G401 (cell line): ENCODE measurements at regions not wholly inside any gene's neighbourhood (a gene's known extent, or its start where the extent isn't known, plus 50 kb on each side); places are given as distances from the start of the nearest gene placed in this dataset.
"Not testable (repeated sequence)": the region's sequence is repeated elsewhere in the genome, so short reads cannot be mapped to it uniquely, and the experiment has no call there.

Experiments used
- DNase-seq: peaks from one replicate; pipeline ENCODE4 v3.0.0-alpha.2; 2015; ENCODE audit warnings: low spot score
- in situ Hi-C: cut with HindIII; loops from 2 replicates; pipeline ENCODE4 v1.10.0; 2016; ENCODE audit warnings: low sequenced_read_pairs, mixed read lengths

DNA sequence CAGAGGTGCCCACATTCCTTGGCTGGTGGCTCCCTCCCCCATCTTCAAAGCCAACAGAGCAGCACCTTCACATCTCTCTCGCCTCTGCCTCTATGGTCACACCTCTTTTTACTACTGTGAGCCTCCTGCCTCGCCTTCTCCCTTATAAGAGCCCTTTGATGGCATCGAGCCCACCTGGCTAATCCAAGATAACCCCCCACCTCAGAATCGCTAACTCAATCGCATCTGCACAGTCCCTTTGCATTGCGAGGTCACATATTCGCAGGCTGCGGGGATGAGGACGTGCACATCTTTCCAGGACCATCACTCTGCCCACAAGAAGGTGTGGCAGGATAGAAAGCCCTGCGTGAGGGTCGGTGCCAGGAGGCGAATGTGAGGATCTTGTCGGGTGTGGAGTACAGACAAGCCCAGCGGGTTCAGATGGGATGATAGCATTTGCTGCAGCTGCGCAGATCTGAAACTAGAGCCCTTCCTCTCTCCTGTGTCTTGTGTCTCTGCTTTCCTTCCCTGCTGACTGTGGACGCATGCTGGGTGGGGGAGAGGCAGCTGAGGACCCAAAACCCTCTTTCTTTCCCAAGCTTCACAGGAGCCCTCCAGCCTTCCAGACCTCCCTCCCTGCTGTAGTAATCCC is 148.3 kb upstream of the HDAC4 start:
- DNase-seq, result no peak
- in situ Hi-C loops, result loop anchor here (10.0 kb wide), 1 partner anchor 66 kb away; no protein-coding TSS in a partner anchor

DNA sequence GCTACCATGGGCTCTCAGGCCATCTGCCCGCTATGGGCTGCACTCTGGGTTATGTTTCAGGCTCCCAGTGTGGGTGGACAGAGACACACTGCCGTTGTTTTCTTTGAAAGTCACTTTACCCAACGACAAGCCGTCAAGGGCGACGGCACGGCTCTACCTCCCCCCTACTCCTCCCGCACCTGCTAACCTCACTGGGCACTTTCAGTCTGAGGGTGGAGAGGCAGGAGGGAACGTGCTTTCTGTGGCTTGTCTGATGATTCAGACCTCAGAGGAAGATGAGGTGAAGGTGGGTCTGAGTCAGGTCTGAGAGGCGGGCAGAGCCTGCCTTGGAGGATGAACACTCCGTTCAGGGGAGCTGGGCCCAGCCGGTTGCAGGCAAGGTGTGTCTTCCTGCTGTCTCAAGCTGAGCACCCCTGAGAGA is 147.6 kb upstream of the HDAC4 start:
- DNase-seq, result no peak
- in situ Hi-C loops, result loop anchor here (10.0 kb wide), 1 partner anchor 66 kb away; no protein-coding TSS in a partner anchor

DNA sequence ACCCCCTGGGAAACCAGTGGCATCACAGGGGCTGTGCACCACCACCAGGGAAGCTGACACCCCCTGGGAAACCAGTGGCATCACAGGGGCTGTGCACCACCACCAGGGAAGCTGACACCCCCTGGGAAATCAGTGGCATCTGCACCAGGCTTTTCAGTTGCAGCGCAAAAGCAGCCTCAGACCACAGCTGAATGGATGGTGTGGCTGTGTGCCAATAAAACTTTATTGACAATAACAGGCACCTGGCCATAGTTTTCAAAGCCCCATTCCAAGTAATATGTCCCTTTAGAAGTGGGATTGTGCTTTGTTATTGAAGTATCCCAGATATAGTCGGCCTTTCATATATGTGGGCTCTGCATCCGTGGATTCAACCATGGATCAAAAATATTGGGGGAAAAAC is 146.3 kb upstream of the HDAC4 start:
- in situ Hi-C loops, result loop anchor here (10.0 kb wide), 1 partner anchor 68 kb away; no protein-coding TSS in a partner anchor

DNA sequence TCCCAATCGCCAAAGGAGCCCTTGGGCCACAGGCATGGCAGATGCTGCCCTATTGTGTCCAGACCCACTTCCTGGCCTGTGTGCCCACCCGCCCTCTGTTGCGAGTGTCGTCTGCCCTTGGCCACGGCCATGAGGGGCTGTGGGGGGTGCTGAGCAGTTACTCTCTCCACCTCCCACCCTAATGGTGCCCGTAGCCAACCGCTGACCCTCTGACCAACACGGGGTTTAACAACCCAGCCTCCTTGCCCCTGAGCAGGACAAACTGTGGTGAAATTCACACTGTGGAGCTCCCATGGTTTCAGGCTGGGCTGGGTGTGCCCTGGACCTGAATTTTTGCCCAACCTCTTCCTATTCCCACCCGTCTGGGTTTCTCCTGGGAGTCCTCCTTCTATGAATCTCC is 145.7 kb upstream of the HDAC4 start:
- DNase-seq, result no peak
- in situ Hi-C loops, result loop anchor here (10.0 kb wide), 1 partner anchor 68 kb away; no protein-coding TSS in a partner anchor

More for the DNA sequence above, 146.3 kb upstream of the HDAC4 start:
- not testable (repeated sequence) for DNase-seq

DNA sequence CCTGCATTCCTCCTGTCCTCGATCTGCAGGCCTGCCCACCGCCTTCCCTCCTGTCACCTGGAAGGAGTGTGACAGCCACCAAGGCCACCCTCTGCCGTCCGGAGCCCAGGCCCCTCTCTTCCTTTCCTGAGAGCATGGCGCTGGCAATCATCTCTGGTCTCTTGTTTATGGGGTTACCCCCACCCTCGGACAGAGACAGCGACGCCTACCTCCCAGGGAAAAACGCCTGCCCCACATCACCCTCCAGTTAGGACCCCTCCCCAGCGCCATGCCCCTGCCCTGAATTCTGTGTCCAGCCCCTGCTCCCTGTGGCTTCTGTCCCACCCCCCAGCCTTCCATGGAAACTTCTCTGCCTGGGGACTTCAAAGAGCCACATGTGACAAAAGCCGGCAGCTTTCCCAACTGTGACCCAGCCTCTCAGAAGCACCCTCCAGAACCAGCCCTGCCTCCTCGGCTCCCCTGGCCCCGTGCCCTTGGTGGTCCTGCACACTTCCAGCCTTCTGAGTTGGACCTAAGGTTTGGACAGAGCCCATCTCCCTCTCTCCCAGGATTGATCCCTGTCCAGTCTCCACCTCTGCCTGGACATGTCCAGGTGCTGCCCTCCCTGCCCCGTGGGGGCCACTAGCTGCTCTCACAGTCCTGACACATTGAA is 145.0 kb upstream of the HDAC4 start:
- no peak for DNase-seq
- in situ Hi-C loops, result loop anchor here (10.0 kb wide), 1 partner anchor 69 kb away; no protein-coding TSS in a partner anchor

DNA sequence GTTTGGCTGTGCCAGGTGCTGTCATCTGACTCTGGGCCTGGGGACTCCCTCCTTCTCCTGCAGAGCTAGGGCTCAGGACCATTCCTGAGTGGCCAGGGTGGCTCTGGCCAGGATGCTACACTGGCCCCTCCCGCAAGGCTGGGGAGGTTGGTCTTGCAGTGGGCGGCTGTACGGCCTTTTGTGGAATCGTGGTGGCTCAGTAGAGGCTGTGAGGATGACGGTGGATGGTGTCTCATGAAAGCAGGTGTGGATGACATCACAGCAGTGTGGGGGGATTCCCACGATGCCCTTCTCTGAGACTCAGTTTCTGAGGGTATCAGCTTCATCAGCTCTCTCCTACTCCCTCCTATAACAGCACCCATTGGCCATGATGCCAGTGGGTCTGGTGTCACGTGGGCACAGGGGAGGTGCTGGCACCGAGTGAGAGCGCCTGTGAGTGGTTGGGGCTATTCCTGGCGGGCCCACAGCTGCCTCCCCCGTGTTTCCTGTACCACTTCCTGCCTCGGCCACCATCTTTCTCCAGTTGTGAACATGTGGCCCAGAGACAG is 144.2 kb upstream of the HDAC4 start:
- in situ Hi-C loops, result loop anchor here (10.0 kb wide), 1 partner anchor 70 kb away; no protein-coding TSS in a partner anchor
- no peak for DNase-seq

DNA sequence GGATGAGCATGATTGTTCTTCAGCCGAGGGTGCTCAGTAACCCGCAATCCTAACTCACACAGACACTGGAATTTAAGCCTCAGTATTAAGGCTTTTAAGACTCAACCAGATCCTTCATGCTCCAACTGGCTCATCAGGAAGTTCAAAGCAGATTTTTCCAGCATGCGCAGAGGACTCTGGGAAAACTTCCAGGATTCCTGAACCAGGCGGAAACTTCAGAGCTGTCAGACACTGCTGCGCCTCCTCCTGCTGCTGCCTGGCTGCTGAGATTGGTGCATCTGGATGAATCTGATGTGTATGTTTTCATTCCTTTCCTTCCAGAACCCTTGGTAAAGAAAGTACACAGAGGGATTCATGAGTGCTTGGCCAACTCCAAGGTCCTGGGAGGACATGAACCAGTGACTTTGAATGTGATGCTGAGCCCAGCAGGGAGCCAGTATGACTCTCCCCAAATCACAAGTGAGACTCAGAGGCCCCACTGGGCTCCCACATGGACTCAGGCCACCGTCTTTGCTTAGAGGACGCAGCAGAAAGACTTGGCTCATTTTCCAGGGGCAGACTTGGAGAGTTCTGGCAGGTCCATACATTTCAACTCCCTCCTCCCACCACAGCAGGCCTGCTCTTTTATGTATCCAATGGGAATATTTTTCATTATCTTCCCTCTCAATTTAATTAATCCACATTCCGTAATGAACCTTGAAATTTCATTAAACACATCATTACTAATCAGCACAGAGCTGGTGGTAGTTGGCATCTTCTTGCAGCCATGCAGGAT is 143.5 kb upstream of the HDAC4 start:
- in situ Hi-C loops, result loop anchor here (10.0 kb wide), 1 partner anchor 70 kb away; no protein-coding TSS in a partner anchor
- peak; percentile 3 for DNase-seq

DNA sequence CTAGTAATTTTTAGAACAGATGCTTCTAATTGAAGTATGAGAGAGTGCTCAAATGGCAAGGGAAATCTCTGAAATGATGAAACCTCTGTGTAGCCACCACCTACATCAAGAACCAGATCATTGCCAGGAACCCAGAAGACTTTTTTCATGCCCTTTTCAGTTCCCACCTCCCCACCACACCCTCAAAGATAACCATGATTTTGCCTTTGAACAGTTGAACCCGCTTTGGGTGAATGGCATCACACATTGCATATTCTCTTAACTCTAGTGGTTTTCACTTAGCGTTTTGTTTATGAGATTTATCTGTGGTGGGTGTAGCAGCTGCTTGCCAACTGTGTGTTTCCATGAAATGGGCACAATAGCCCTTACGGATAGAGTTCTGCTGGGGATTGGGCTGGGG is 142.9 kb upstream of the HDAC4 start:
- DNase-seq, result no peak
- in situ Hi-C loops, result loop anchor here (10.0 kb wide), 1 partner anchor 71 kb away; no protein-coding TSS in a partner anchor

DNA sequence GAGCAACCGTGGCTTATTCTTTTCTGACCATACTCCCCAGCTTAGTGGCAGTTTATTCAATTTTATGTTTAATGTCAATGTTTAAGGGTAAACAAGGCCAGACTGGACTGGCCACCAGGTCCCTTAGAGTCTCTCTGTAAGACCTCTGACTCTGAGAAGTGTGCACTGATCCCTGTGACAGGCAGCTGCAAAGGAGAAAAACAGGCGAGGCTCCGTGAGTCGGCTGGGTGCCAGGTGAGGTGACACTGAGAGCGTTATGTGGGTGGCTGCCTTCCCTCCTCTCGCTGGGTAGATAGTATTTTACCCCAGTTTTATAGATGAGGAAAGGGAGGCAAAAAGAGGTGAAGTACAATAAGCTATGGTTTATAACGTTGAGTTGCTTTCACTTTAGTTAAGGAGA is 139.4 kb upstream of the HDAC4 start:
- in situ Hi-C loops, result loop anchor here (10.0 kb wide), 1 partner anchor 75 kb away; no protein-coding TSS in a partner anchor
- DNase-seq, result no peak

DNA sequence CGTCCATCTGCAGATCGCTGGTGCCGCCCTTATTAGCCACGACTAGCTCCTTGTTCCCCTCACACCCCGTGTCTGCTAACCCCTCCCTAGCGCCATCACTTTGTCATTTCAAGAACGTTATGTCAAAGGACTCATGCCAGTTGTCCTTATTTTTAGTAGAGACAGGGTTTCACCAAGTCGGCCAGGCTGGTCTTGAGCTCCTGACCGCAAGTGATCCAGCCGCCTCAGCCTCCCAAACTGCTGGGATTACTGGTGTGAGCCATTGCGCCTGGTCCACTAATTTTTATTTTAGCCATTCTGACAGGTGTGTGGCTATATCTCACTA is 138.9 kb upstream of the HDAC4 start:
- no peak for DNase-seq
- in situ Hi-C loops, result loop anchor here (10.0 kb wide), 1 partner anchor 75 kb away; no protein-coding TSS in a partner anchor

DNA sequence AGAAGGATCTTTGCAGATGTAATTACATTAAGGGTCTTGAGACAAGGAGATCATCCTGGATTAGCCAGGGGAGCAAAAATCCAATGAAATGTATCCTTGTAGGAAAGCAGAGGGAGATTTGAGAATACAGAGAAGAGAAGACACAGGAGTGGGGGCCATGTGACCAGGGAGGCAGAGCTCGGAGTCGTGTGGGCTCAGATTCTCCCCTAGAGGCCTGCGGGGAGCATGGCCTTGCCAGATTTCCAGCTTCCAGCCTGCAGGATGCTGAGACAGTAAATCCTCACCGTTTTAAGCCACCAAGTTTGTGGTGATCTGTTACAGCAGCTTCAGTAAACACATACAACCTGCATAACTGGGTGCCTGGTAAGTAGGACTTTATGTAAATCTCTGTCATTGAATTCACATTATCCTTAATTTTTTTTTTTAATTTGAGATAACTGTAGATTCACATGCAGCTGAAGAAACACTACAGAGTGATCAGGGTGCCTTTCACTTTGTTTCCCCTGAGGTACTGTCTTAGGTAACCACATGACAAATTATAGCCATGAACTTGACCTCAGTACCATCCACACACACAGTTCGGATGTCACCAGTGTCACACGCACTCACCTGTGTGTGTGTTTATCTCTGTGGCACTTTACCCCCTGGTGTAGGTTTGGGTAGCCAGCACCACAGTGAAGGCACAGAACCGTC is 138.4 kb upstream of the HDAC4 start:
- no peak for DNase-seq
- in situ Hi-C loops, result no loop called here

DNA sequence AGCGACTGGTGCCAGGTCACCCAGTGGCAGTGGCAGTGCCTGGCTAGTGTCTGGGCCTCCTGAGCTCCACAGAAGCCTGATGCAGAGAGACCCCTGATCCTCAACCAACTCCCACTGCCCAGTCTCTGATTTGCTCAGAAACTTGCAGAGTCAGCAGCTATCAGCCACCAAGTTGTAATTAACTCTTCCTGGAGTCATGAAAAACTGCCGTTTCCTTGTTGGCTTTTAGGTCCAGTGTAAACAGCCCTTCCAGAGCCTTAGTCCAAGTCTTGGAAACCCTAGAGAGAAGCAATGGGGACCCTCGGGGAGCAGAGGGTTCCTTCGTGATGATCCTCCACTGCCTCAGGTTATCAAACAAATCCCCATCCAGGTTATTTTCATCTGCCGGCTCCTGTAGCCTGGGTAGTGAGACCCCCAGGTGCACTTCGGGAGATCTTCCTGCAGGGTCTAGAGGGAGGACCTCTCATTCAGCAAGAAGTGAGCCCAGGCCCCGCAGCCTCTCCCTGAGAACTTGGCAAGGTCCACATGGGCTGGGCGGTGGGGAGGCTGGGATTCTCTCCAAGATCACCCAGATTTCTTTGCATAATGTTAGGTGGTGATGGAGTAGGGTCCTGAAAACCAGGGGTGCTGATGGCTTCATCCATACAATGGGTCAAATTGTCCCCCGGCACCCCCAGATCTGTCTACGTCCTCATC is 137.7 kb upstream of the HDAC4 start:
- in situ Hi-C loops, result no loop called here
- DNase-seq, result no peak

DNA sequence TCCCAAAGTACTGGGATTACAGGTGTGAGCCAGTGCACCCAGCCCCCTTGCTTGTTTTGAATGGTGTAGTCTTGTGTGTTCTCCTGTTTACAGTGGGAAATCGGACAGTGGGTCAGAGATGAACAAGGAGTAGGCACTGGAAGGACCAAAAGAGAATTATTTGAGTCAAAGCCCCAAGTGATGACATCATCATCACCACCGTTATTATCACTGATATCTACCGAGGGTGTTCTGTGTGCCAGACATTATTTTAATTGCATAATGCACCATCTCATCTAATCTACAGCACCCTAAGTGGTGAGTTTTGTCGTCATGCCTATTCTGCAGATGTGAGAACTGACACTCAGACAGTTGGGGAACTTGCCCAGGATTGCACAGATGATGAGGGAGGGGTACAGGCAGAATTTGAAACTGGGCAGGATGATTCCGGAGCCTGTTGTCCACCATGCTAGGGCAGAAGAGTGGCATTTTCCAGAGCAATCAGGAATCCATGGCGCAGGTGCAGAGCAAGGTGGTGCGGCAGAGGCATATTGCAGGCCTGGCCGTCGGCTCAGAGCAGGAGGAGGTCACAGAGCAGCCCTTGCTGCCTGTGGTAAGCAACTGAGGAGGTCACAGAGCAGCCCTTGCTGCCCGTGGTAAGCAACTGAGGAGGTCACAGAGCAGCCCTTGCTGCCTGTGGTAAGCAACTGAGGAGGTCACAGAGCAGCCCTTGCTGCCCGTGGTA is 137.0 kb upstream of the HDAC4 start:
- in situ Hi-C loops, result no loop called here
- DNase-seq, result no peak

DNA sequence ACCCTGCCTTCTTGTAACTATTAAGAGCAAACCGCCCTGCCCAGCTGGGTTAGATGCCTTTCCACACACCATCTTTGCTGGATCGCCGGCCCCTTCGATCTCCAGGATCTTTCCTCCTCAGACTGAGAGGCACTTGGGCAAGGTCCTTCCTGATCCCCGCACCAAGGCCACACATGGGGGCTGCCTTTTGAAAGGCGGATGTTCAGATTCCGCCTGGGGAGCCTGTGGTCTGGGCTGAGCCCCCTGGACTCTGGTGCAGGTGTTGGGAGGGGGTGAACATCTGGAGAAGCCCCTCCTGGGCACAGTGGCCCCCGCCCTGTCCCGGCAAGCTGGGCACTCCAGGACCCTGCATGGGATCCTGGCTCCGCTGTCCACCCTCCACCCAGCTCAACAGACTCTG is 135.4 kb upstream of the HDAC4 start:
- in situ Hi-C loops, result no loop called here
- DNase-seq, result no peak

DNA sequence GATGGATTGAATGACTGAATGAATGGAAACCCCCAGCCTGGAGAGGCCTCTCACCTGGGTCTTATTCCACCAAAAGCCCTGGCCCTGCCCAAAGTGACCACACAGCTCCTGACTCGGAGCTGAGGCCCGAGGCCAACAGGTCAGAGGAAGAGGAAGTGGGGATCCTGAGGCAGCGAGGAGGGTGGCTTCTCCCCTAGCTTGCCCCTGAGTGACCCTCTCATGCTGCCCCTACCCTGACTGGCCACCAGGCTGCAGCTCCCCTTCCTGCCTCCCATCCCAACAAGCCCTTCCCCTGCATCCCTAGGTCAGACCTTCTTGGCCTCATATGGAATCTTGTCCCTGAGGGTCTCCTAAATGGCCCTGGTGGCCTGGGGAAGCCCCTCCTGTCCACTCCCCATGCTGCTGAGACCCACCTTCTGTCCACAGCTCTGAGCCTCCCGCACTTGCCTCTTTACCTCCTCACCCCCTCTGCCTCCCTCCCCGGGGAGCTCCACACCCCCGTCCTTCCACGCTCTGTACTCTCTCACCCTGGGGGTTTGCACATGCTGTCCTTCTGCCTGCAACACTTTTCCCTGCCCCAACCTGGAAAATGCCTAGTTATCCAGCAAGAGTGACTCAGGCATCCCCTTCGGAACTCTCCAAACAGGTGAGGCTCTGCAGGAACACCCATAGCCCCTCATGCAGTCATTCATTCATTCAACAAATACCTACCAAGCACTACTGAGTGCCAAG is 134.8 kb upstream of the HDAC4 start:
- DNase-seq, result no peak
- in situ Hi-C loops, result no loop called here

DNA sequence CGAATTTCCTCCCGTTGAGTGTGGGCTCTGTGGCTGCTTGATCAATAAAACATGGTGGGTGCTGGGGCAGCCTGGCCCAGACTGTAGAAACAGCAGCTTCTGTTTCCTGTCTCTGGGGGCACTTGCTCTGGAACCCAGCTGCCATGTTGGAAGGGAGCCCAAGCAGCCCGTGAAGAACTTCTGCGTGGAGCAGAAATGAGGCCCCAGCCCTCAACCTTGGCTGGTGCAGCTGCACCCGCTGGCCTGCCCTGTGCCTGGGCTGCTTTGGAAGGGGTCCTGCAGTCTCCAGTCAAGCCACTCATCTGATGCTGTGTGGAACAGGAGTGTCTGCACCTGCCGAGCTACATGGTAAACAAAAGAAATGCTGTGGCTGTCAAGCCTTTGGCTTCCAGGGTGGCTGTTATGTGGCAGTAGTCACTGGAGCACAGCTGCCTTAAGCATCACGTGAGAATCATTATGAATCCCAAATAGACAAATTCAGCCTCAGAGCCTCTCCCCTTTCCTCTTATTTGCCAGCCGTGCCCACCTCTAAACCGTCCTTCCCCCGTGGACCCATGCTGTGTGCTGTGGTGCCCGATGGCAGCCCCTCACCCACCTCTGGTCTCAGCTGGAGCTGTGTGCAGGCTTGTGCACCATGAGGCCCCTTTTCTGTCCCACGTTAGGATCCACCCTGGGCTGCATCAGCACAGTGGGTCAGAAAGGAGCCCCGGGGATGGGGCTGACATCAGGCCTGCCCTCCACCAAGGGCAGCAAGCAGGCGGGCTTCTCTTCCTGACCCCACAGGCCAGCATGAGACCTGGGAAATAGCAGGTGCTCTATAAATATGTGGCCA is 134.0 kb upstream of the HDAC4 start:
- no peak for DNase-seq
- in situ Hi-C loops, result no loop called here
